ENCODE measurements at regions not wholly inside any gene's neighbourhood (a gene's known extent, or its start where the extent isn't known, plus 50 kb on each side); places are given as distances from the start of the nearest gene placed in this dataset.
A peak's percentile ranks its signal among the peaks of the same experiment; 100 is the strongest.
"Not testable (repeated sequence)": the region's sequence is repeated elsewhere in the genome, so short reads cannot be mapped to it uniquely, and the experiment has no call there.

GRCh38 chr2:88503771-88504170, 51.3 kb upstream of the FOXI3 start:
- Mint-ChIP-seq H3K4me1 (ENCODE audit: low read depth, unreplicated experiment) (no peaks in the 10 kb centered on the region), H3K27ac (ENCODE audit: unreplicated experiment) (no peak overlapping the region), H3K27me3 (ENCODE audit: unreplicated experiment) (peaks cover 2% of the 10 kb centered on the region), H3K9me3 (ENCODE audit: unreplicated experiment) (peaks cover 2% of the 10 kb centered on the region), H3K4me3 (ENCODE audit: unreplicated experiment) (no peak overlapping the region), H3K36me3 (ENCODE audit: unreplicated experiment) (peaks cover 3% of the 10 kb centered on the region)
- no peak for DNase-seq
- no peak for TF ChIP-seq CTCF (IDR thresholded peaks at IDR 0.05; ENCODE audit: partially characterized antibody, unreplicated experiment)

DNA sequence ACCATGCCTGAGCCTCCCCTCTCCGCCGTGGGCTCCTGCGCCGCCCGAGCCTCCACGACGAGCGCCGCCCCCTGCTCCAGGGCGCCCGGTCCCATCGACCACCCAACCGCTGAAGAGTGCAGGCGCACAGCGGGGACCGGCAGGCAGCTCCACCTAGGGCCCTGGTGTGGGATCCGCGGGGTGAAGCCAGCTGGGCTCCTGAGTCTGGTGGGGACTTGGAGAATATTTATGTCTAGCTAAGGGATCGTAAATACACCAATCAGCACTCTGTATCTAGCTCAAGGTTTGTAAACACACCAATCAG, 50.8 kb upstream of the FOXI3 start:
- H3K4me3 Mint-ChIP-seq (ENCODE audit: unreplicated experiment); H3K9me3 Mint-ChIP-seq (ENCODE audit: unreplicated experiment); H3K27me3 Mint-ChIP-seq (ENCODE audit: unreplicated experiment); H3K36me3 Mint-ChIP-seq (ENCODE audit: unreplicated experiment); H3K4me1 Mint-ChIP-seq (ENCODE audit: low read depth, unreplicated experiment); H3K27ac Mint-ChIP-seq (ENCODE audit: unreplicated experiment): not testable (repeated sequence)
- peak; percentile 22 for DNase-seq
